Activated CD8-positive, alpha-beta memory T cell treated with anti-CD3 and anti-CD28 coated beads for 24 hours (primary cell): ENCODE measurements at regions not wholly inside any gene's neighbourhood (a gene's known extent, or its start where the extent isn't known, plus 50 kb on each side); places are given as distances from the start of the nearest gene placed in this dataset.

ENCODE experiments used
- DNase-seq: peaks from one replicate; pipeline ENCODE4 v3.0.0-alpha.2; 2020

- DNase-seq, result no peak
Observed at GRCh38 chr5:32501071-32502002, 56.8 kb upstream of the ZFR start.

GRCh38 chr5:32500181-32500580, 55.6 kb upstream of the ZFR start:
- no peak for DNase-seq

GRCh38 chr5:32499261-32499660, 54.7 kb upstream of the ZFR start:
- DNase-seq, result no peak

- DNase-seq, result no peak
Observed at GRCh38 chr5:32498484-32498883, 53.9 kb upstream of the ZFR start.

GRCh38 chr5:32496104-32496503, 51.6 kb upstream of the ZFR start:
- DNase-seq, result no peak

GRCh38 chr5:32494827-32495226, 50.3 kb upstream of the ZFR start:
- no peak for DNase-seq
